CD4-positive, alpha-beta T cell (primary cell): ENCODE measurements at regions not wholly inside any gene's neighbourhood (a gene's known extent, or its start where the extent isn't known, plus 50 kb on each side); places are given as distances from the start of the nearest gene placed in this dataset.

Experiments used
- ATAC-seq: fragments of 200-7000 bp; cut with Tn5 transposase; one replicate; pipeline ENCODE4 v1.10.0; 2022; ENCODE audit warnings: mild to moderate bottlenecking; ENCODE audit not compliant: poor library complexity
- CTCF ChIA-PET: fragments of 350-600 bp; sonication (Branson Sonifier 250); formaldehyde crosslinking; loops from one replicate; lab custom pipeline; 2021; ENCODE audit warnings: antibody characterized with exemption, inconsistent platforms; lab: Charles Lee
- POLR2A ChIA-PET: fragments of 350-600 bp; sonication (Branson Sonifier 250); formaldehyde crosslinking; loops from one replicate; lab custom pipeline; 2021; ENCODE audit warnings: antibody characterized with exemption, inconsistent platforms; lab: Charles Lee
- DNase-seq, 14 experiments: peaks; one replicate each; pipeline ENCODE4 v3.0.0-alpha.2; 2013 to 2020; ENCODE audit warnings: mixed read lengths in 2 of 14
- H3K27ac ChIP-seq, 2 donors: one replicate each; pipeline versions ENCODE4 v1.5.1 to v1.7.0; 2013; ENCODE audit warnings: low read length in 2 of 2, low read depth in 1 of 2, mild to moderate bottlenecking in 1 of 2
- H3K27me3 ChIP-seq, 2 experiments: 1 replicate in 1 of 2; 2 replicates in 1 of 2; pipeline versions ENCODE4 v1.6.1 to v1.7.0; 2013; ENCODE audit warnings: low read length in 2 of 2, control low read depth in 1 of 2, mild to moderate bottlenecking in 1 of 2, moderate library complexity in 1 of 2; ENCODE audit not compliant: insufficient read depth in 2 of 2, control insufficient read depth in 1 of 2
- H3K36me3 ChIP-seq: one replicate; pipeline ENCODE4 v1.6.1; 2013; ENCODE audit warnings: low read length, control low read depth; ENCODE audit not compliant: insufficient read depth
- H3K4me1 ChIP-seq: one replicate; pipeline ENCODE4 v1.6.1; 2013; ENCODE audit warnings: low read length, control low read depth; ENCODE audit not compliant: insufficient read depth
- H3K4me3 ChIP-seq: one replicate; pipeline ENCODE4 v1.5.1; 2013; ENCODE audit warnings: mild to moderate bottlenecking, low read length, moderate library complexity
- H3K9me3 ChIP-seq, 2 experiments: 1 replicate in 1 of 2; 2 replicates in 1 of 2; pipeline versions ENCODE4 v1.6.1 to v1.7.0; 2013; ENCODE audit warnings: low read length in 2 of 2, mild to moderate bottlenecking in 2 of 2, control low read depth in 1 of 2, moderate library complexity in 1 of 2; ENCODE audit not compliant: control insufficient read depth in 1 of 2, insufficient read depth in 1 of 2
- H3K27ac Mint-ChIP-seq: one replicate; pipeline ENCODE4 v1.8.0; 2020; ENCODE audit warnings: mixed read lengths
- H3K27me3 Mint-ChIP-seq: one replicate; pipeline ENCODE4 v1.8.0; 2021; ENCODE audit warnings: mixed read lengths
- H3K36me3 Mint-ChIP-seq: one replicate; pipeline ENCODE4 v1.8.0; 2021; ENCODE audit warnings: low read depth, mixed read lengths
- H3K4me1 Mint-ChIP-seq: one replicate; pipeline ENCODE4 v1.8.0; 2021; ENCODE audit warnings: low read depth, mixed read lengths
- H3K4me3 Mint-ChIP-seq: one replicate; pipeline ENCODE4 v1.8.0; 2020; ENCODE audit warnings: mild to moderate bottlenecking, mixed read lengths
- H3K9me3 Mint-ChIP-seq: one replicate; pipeline ENCODE4 v1.8.0; 2020; ENCODE audit warnings: mixed read lengths
- intact Hi-C, 2 experiments: fragments of 100-400 bp; cut with DNase I in 1 of 2; cut with micrococcal nuclease in 1 of 2; formaldehyde crosslinking; loops; one replicate each; pipeline versions ENCODE4 v1.15.1 to v1.9.0; 2023 to 2025; cut with DNase I, micrococcal nuclease
- TF ChIP-seq, protein P1 (sequence below): fragments of 200-600 bp; IDR thresholded peaks from one replicate; pipeline ENCODE4 v1.8.0; 2022; ENCODE audit warnings: antibody characterized with exemption, mild to moderate bottlenecking

GRCh38 chr2:67955748-67956603, 106.8 kb downstream of the C1D start:
- Histone ChIP-seq H3K27ac (no peak overlapping the region), H3K27me3 (peaks cover 0 to 3% of the 10 kb centered on the region in 2 experiments), H3K36me3 (no peaks in the 10 kb centered on the region), H3K4me1 (no peaks in the 10 kb centered on the region), H3K9me3 (no peaks in the 10 kb centered on the region), H3K4me3 (no peak overlapping the region)
- no peaks in the 10 kb centered on the region for H3K36me3 Mint-ChIP-seq
- H3K4me1 Mint-ChIP-seq: no peaks in the 10 kb centered on the region
- peaks cover 33% of the 10 kb centered on the region for H3K27me3 Mint-ChIP-seq
- CTCF ChIA-PET: no interaction called here
- intact Hi-C loops: no loop called here
- POLR2A ChIA-PET: no interaction called here
- no peak overlapping the region for H3K4me3 Mint-ChIP-seq
- DNase-seq: no peak
- H3K27ac Mint-ChIP-seq: no peak overlapping the region
- TF ChIP-seq, protein P1, sequence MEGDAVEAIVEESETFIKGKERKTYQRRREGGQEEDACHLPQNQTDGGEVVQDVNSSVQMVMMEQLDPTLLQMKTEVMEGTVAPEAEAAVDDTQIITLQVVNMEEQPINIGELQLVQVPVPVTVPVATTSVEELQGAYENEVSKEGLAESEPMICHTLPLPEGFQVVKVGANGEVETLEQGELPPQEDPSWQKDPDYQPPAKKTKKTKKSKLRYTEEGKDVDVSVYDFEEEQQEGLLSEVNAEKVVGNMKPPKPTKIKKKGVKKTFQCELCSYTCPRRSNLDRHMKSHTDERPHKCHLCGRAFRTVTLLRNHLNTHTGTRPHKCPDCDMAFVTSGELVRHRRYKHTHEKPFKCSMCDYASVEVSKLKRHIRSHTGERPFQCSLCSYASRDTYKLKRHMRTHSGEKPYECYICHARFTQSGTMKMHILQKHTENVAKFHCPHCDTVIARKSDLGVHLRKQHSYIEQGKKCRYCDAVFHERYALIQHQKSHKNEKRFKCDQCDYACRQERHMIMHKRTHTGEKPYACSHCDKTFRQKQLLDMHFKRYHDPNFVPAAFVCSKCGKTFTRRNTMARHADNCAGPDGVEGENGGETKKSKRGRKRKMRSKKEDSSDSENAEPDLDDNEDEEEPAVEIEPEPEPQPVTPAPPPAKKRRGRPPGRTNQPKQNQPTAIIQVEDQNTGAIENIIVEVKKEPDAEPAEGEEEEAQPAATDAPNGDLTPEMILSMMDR: no peak
- H3K9me3 Mint-ChIP-seq: no peaks in the 10 kb centered on the region
- no peak for ATAC-seq

GRCh38 chr2:67965246-67965645, 97.6 kb downstream of the C1D start:
- H3K4me1 ChIP-seq: no peaks in the 10 kb centered on the region
- no peaks in the 10 kb centered on the region for H3K4me1 Mint-ChIP-seq
- peaks cover 29% of the 10 kb centered on the region for H3K27me3 Mint-ChIP-seq
- no peaks in the 10 kb centered on the region for H3K36me3 ChIP-seq
- ChIA-PET POLR2A (no interaction called here), CTCF (no interaction called here)
- no peak overlapping the region for H3K27ac ChIP-seq
- ATAC-seq (no peak), DNase-seq (no peak)
- no peaks in the 10 kb centered on the region for H3K9me3 Mint-ChIP-seq
- peaks cover 0 to 3% of the 10 kb centered on the region in 2 experiments for H3K27me3 ChIP-seq
- H3K27ac Mint-ChIP-seq: no peak overlapping the region
- TF ChIP-seq, protein P1: no peak
- H3K36me3 Mint-ChIP-seq: no peaks in the 10 kb centered on the region
- no peak overlapping the region for H3K4me3 ChIP-seq
- H3K4me3 Mint-ChIP-seq: no peak overlapping the region
- H3K9me3 ChIP-seq: no peaks in the 10 kb centered on the region
- intact Hi-C loops: no loop called here

DNA sequence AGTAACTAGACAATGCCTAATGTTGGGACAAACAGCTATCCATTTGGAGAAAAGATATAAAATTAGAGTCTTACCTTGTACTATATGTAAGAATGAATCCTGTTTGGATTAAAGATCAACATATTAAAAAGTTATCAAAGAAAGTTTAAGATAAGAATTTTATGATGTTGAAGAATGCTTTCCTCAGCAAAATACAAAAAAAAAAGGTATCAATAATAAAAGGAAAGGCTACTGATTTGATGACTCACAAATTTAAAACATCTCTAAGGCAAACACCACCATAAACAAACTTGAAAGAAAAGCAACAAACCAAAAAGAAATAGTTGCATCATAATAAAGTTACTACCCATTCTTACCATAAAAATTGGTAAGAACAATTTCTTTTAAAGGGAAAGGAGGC, 92.7 kb downstream of the C1D start:
- no peaks in the 10 kb centered on the region for H3K9me3 ChIP-seq
- DNase-seq: no peak
- Mint-ChIP-seq H3K4me1 (no peaks in the 10 kb centered on the region), H3K4me3 (no peak overlapping the region), H3K27me3 (peaks cover 19% of the 10 kb centered on the region), H3K36me3 (no peaks in the 10 kb centered on the region), H3K9me3 (no peaks in the 10 kb centered on the region), H3K27ac (no peak overlapping the region)
- ATAC-seq: no peak
- no peaks in the 10 kb centered on the region for H3K4me1 ChIP-seq
- no peak overlapping the region for H3K27ac ChIP-seq
- ChIA-PET CTCF (interaction anchor here (0.5 to 0.6 kb wide), 2 partner anchors 10 to 1882 kb away, joined by 3 read pairs; no protein-coding TSS in a partner anchor), POLR2A (no interaction called here)
- no peaks in the 10 kb centered on the region for H3K36me3 ChIP-seq
- TF ChIP-seq, protein P1: no peak
- H3K4me3 ChIP-seq: no peak overlapping the region
- peaks cover 0 to 3% of the 10 kb centered on the region in 2 experiments for H3K27me3 ChIP-seq
- intact Hi-C loops: no loop called here
